GM19043 (cell line): ENCODE measurements at regions not wholly inside any gene's neighbourhood (a gene's known extent, or its start where the extent isn't known, plus 50 kb on each side); places are given as distances from the start of the nearest gene placed in this dataset.

Experiments
- ATAC-seq: cut with Tn5 transposase; IDR thresholded peaks from one replicate; pipeline ENCODE4 v1.9.1; 2021; ENCODE audit warnings: low read depth; ENCODE audit not compliant: unreplicated experiment

DNA sequence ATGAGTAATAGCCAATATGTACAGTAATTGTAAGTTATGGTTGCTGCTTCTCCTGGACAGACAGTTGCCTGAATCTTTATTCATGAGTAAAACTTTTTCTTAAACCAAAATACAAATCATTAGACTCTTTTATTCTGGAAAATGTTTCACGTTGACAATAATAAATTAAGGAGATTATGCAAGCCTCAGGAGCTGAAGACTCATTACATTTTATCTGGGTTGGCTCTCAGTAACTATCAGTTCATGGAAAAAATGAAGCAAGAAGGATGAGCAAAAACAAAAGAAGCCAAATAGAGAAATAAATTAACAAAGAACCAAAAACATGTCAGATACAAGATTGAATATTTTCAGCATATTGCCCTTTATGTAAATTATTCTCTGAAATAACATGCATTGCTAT lies 88.9 kb upstream of the PRR16 start:
- no peak for ATAC-seq

DNA sequence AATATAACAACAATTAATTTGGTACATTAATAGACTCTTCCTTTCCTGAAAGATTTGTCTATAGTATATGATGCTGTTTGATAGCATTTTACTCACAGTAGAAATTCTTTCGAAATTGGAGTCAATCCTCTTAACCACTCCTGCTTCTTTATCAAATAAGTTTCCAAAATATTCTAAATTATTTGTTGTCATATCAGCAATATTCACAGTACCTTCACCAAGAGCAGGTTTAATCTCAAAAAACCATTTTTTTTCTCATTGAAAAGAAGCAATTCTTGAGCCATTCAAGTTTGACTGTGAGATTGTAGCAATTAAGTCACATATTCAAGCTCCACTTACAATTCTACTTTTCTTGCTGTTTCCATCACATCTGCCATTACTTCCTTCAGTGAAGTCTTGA lies 83.5 kb upstream of the PRR16 start:
- ATAC-seq, result no peak

DNA sequence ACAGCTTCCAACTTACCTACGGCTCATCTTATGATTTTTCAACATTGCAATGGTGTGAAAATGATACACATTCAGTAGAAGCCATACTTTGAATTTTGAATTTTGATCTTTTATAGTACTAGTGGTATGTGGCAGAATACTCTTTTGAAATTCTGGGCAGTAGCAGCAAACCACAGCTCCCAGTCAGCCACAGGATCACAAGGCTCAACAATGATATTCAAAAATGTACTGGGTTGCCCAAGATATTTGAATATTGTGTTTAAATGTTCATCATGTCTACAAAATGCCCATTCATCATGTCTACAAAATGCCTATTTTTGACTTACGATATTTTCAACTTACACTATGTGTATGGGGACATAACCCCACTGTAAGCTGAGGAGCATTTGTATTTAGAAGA lies 81.3 kb upstream of the PRR16 start:
- no peak for ATAC-seq

DNA sequence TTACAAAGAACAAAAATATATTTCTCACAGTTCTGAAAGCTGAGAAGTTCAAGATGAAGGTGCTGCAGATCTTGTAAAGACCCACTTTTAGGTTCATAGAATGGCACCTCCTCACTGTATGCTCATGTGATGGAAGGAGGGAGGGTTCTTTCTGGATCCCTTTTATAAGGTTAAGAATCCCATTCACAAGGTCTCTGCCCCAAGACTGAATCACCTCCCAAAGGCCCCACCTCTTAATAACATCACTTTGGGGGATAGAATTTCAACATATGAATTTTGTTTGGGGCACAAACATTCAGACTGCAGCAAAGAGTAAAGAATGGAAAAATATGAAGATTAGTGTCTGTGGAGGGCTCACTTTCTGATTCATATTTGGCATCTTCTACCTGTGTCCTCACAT lies 77.1 kb upstream of the PRR16 start:
- ATAC-seq, result no peak

DNA sequence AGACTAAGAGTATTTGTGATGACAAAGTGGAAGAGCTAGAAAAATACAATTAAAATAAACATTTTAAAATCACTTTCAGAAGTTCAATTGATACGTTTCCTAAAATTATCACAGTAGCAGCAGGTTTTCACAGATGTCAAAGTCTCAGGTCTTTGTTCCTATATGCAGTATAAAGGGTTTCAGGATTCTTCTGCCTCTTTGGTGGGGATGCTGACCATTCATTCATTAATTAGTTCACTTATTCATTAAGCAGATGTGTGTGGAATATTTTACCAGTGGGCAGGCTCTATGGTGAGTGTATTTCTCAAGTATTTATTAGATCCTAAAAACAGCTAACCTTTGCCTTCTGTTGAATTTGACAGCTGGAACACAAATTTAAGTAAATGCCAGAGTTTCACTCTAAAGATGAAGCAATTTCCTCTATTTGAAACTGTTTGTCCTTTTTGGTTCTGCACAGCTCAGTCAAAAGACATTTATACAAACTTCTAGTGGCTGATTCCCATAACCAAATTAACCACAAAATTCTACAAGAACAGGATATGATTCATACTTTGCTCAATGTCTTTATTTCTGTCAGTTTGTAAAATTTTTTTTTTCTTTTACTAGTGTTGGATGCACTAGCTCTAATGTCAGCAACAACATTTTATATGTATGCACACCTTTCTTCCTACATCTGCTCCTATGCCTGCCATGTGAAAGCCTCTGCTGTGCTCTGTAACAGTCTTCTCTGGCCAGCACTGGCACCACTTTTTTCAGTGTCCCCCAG lies 75.9 kb upstream of the PRR16 start:
- ATAC-seq, result no peak

DNA sequence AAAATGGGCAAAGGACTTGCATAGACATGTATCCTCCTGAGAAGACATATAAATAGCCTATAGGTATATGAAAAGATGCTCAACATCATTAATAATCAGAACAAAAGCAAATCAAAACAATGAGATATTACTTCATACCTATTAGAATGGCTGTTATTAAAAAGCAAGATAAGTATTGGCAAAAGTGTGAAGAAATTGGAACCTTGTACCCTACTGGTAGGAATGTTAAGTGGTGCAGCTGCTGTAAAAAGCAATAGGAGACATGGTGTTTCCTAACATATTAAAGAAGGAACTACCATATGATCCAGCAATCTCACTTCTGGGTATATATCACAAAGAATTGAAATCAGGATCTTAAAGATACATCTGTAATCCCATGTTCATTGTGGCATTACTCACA lies 69.8 kb upstream of the PRR16 start:
- no peak for ATAC-seq

DNA sequence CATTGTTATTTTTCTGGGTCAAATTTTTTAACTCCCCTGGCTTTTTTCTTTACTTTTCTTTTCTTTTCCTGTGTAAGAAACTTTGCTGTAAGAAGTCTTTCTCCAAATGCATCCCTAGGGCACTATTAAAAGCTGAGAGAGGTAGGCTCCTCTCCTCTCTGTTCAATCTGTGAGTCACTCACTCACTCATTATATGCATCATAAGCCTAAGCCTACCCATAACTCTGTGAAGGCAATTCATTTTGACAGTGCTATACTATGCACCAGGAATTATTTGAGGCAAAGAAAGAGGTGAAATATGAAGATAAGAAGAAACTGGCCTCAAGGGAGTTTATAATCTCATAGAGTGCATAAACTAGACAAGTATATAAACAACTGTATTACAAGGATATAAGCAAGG lies 67.9 kb upstream of the PRR16 start:
- ATAC-seq, result no peak

DNA sequence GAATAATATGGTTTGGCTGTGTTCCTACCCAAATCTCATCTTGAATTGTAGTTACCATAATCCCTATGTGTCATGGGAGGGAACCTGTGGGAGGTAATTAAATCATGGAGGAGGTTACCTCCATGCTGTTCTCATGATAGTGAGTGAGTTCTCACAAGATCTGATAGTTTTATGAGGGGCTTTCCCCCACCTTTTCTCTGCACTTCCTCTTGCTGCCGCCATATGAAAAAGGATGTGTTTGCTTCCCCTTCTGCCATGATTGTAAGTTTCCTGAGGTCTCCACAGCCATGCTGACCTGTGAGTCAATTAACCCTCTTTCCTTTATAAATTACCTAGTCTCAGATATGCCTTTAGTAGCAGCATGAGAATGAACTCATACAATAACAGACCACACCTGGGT lies 63.7 kb upstream of the PRR16 start:
- no peak for ATAC-seq

DNA sequence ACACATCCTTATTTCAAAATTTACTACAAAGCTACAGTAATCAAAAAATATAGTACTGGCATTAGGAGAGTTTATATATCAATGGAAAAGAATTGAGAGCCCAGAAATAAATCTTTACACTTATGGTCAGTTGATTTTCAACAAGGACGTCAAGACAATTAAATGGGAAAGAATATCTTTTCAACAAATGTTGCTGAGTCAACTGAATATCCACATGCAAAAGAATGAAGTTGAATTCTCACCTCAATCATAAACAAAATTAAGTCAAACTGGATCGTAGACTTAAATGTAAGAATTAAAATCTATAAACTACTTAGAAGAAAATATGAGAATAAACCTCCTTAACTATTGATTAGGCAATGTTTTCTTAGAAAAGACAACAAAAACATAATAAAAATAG lies 61.5 kb upstream of the PRR16 start:
- no peak for ATAC-seq

DNA sequence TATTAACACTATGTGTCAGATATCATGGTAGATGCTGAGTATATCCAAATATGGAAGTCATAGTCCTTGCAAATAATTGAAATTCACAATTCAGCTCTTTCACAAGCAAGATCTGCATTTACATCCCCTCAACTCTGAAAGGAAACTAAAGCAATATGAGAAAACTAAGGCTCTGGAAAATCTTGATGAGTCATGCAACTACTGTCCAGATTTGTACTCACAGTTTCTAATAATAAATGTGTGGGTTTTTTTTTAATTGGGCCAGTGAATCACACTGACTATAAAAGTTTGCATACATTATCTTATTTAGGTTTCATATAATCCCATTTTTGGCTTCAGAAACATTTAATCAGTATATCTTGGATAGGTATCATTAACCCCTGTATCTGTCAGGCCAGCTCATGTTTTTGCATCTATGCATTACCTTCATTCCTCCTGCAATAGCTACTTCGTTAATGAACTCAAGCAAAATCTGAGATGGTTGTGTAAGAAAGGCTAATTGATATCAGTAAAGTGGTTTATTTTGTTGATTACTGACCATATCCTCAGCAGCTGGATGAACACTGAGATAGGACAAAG lies 58.7 kb upstream of the PRR16 start:
- no peak for ATAC-seq

DNA sequence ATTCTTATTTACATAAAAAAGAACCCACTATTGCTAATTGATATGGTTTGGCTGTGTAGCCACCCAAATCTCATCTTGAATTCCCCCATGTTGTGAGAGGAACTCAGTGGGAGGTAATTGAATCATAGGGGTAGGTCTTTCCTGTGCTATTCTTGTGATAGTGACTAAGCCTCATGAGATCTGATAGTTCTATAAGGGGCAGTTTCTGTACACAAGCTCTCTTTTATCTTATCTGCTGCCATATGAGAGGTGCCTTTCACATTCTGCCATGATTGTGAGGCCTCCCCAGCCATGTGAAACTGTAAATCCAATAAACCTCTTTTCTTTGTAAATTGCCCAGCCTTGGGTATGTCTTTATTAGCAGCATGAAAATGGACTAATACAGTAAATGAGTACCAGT lies 58.2 kb upstream of the PRR16 start:
- ATAC-seq, result no peak

DNA sequence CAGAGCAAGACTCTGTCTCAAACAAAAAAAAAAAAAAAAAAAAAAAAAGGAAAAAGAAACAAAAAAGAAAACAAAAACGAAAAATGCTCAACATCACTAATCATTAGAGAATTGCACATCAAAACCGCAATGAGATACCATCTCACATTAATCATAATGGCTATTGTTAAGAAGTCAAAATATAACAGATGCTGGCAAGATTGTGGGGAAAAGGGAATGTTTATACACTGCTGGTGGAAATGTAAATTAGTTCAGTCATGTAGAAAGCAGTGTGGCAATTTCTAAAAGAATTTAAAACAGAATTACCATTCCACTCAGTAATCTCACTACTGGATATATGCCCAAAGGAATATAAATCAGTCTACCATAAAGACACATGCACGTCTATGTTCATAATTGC lies 50.4 kb upstream of the PRR16 start:
- no peak for ATAC-seq
